Suppressor macrophage (primary cell): ENCODE measurements at regions not wholly inside any gene's neighbourhood (a gene's known extent, or its start where the extent isn't known, plus 50 kb on each side); places are given as distances from the start of the nearest gene placed in this dataset.

ENCODE experiments used
- DNase-seq, 4 experiments: peaks; one replicate each; pipeline ENCODE4 v3.0.0-alpha.2; 2020 to 2022

- DNase-seq, result no peak
Measured at GRCh38 chr1:83571536-83571935, 427.4 kb downstream of the TTLL7 start.

DNA sequence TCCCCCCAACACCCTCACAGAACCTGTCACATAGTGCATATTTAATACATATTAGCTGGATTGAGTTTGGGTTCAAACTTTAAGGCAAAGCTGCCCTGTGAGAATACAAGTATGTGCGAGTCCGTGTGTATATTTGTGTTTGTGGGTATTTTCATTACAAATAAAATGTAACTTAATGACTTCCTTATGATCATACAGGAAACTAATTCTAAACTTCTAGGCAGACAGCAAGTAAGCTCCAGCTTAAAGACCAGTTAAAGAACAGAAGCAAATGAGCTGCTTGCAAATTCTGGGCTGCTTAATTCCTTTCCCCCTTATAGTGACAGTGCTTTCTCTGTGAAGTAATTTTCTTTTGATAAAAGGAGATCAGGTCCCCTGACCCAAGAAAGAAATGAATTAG lies 437.6 kb downstream of the TTLL7 start:
- DNase-seq, result no peak

GRCh38 chr1:83559129-83559840 lies 439.6 kb downstream of the TTLL7 start:
- DNase-seq, result no peak

- DNase-seq, result no peak
Measured at GRCh38 chr1:83555871-83556270, 443.1 kb downstream of the TTLL7 start.

GRCh38 chr1:83554174-83554573 lies 444.8 kb downstream of the TTLL7 start:
- DNase-seq, result no peak

DNA sequence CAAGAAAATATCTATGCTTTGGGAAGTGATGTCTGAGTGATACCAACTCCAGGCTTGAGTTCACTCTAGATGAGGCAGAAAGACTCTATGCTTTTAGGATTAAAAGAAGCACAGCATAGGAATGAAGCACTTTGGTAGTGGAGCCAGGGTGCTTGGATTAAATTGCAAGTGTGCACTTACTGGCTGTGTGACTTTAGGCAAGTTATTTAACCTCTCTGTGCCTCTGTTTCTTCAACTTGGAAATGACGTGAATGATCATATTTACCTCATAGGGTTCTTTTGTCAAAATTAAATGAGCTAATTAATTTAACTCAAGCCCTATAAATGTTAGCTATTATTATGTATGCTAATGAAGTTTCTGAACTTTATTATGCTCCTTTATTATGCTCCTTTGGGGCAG lies 446.1 kb downstream of the TTLL7 start:
- no peak for DNase-seq

GRCh38 chr1:83548311-83548710 lies 450.6 kb downstream of the TTLL7 start:
- DNase-seq, result no peak

GRCh38 chr1:83547901-83548300 lies 451.0 kb downstream of the TTLL7 start:
- DNase-seq, result no peak

DNA sequence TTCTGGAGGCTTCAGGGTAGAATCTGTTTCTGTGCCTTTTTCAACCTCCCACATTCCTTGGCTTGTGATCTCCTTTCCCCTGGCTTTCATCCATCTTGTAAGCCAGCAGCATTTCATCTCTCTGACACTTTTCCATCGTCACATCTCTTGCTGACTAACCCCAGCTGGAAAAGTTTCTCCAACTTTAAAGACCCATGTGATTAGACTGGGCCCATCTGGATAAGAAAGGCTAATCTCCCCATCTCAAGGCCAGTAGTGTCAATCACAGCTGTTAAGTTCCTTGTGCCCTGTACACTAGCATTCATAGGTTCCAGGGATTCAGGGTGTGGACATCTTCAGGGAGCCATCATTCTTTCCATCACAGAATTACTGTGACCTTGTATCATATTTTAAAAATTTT lies 452.1 kb downstream of the TTLL7 start:
- no peak for DNase-seq

DNA sequence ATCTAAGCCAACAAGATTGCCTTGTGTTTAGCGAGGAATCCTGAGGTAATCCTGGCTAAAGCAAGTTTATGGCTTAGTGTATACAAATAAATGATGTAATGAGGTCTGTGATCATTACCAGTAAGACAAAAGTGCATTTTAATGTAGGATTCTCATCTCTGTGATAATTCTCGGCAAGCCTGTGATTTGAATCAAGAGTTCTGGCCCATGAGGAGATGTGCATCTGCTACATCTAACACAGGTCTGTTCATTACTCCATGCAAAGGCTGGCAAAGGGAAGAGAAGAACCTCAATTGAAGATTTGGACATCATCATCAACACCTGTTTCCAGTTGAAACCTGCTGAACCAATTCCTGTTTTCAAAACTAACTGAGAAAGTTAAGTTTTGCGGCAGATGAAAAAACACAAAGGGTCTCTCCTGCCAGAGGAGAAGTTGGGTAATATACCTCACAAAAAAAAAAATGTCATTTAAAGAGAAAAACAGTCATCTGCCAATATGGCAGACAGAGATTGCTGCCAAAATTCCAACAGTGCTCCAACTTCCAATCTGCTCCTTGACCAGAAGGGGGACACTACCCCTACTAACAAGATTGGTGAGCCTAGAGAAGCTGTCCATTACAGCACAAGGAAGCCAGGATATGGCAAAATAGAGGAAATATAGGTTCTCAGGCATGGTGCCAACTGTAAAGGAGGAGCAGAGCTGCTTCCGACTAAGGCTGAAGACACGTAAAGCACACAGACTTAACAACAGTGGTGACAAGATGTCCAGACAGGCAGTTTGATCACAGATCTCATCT lies 453.7 kb downstream of the TTLL7 start:
- DNase-seq, result peak in 2 of 4 experiments; percentile 5 to 8

DNA sequence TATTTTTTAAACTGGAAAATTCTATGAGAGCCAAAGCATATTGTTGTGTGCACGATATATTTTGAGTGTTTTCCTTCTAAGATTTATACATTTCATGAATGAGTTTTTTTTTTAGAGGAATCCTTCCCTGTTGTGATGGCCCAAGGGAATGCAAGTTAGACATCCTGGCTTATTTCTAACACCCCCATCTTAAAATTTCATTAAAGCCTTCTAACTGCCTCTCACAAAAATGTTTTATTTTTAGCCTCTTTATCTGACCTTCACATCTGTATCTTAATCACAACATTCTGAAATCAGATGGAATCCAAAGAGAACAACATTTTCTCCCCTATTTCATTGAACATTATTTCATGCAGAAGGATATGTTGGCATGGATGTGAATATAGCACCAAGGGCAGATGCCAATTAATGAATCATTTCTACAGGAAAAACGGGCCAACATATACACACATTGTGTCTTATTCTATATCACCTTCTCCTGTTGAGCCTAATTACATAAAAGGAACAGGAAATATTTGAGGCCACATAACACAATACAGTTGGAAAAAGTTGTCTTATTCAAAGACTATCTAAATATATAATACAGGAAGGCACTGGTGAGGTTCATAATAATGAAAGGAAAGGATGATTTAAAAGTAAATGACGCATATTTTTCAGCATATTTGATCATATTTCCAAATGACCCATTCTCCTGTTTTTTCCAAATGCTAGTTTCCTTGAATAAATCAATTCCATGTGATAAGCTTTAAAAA lies 455.5 kb downstream of the TTLL7 start:
- DNase-seq, result no peak

GRCh38 chr1:83531521-83532309 lies 467.2 kb downstream of the TTLL7 start:
- no peak for DNase-seq

DNA sequence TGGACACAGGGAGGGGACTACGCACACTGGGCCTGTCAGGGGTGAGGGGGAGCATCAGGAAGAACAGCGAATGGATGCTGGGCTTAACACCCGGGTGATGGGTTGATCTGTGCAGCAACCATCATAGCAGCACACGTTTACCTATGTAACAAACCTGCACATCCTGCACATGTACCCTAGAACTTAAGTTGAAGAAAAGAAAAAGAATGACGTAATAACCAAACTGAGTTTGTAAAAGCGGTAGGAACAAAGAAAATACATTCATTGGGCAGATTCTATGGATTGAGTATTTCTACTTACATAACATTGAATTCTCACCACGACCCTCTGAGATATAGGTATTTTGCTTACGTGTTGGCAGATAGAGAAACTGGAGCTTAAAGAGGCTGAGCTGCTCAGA lies 468.4 kb downstream of the TTLL7 start:
- DNase-seq, result no peak

- no peak for DNase-seq
Measured at GRCh38 chr1:83527987-83528386, 470.9 kb downstream of the TTLL7 start.

DNA sequence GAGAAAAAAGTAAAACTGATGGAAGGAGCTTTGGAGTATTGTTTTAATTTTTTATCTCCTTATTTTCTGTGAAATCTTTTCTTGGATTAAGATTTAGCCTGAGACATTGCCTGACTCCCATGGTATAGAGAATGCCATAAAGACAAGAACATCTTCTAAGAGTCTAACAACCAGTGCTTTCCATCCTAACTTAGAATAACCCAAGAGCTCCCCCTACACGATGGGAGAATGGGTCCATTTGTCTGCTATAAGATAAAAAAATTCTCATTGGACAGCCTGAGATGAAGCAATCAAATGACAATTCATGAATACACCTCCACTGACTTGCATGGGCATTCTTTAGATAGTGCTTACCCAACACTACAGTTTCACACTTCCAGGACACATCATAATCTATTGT lies 478.1 kb downstream of the TTLL7 start:
- no peak for DNase-seq

DNA sequence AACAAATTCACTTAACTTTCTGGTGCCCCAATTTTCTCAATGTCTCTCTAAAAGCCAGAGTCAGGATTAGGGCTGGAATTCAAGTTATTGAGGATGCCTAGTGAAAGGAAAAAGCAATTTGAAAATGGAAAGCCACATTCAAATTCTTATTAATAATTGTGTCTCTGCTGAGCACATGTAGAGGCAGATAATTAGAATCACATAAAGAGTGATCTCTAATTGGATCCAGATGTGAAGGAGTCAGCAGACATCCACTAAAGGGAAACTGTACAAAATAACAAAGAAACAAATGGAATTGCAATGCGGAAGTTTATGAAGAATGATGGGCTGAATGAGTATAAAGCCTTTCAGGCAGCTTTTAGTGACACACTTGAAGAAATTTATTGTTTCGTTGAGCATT lies 482.6 kb downstream of the TTLL7 start:
- no peak for DNase-seq

- DNase-seq, result no peak
Measured at GRCh38 chr1:83515578-83516154, 483.3 kb downstream of the TTLL7 start.

- DNase-seq, result no peak
Measured at GRCh38 chr1:83512373-83513193, 486.3 kb downstream of the TTLL7 start.

GRCh38 chr1:83511146-83511726 lies 487.7 kb downstream of the TTLL7 start:
- no peak for DNase-seq

DNA sequence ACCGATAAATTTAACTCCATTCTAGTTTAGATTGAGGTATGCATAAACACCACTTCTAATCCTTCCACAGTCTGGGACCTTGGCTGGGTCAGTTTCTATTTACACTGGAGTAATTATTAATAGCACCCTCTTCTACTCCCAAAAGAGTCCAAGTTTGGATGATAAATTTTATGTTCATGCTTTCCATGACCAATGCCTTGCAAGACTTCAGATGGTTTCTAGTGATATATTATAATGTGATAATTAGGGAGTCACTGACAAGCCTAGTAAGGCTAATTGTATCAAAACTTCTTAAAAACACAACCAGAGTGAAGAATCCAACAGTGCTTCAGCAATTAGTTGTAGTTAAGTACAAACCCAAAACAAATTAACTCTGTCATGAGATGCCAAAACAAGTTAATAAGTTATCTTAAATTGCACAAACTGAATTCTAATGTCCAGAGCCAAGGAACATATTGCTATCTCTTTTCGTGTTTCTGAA lies 489.6 kb downstream of the TTLL7 start:
- DNase-seq, result no peak
